ENCODE measurements at regions not wholly inside any gene's neighbourhood (a gene's known extent, or its start where the extent isn't known, plus 50 kb on each side); places are given as distances from the start of the nearest gene placed in this dataset.

- no peak for TF ChIP-seq CTCF (IDR thresholded peaks at IDR 0.05)
- TF ChIP-seq POLR2A (IDR thresholded peaks at IDR 0.05): no peak
Measured at GRCh38 chr10:2893991-2894390, 173.4 kb upstream of the PFKP start.
